GM12878 (cell line): ENCODE measurements at regions not wholly inside any gene's neighbourhood (a gene's known extent, or its start where the extent isn't known, plus 50 kb on each side); places are given as distances from the start of the nearest gene placed in this dataset.

ENCODE experiments used
- ATAC-seq: fragments of 200-7000 bp; cut with Tn5 transposase; 3 replicates; pipeline ENCODE4 v1.9.1; 2020; ENCODE audit warnings: mild to moderate bottlenecking, moderate library complexity
- BruUV-seq: library from RNA; stranded (reverse); fragments of 400-500 nt; replicated peaks from 2 replicates; lab custom pipeline; 2021; lab: Mats Ljungman, UMichigan
- CTCF ChIA-PET: fragments of 300-600 bp; sonication (Branson Sonifier 250); formaldehyde crosslinking; extraction: SDS; loops from one replicate; lab custom pipeline; 2021; ENCODE audit warnings: inconsistent platforms; lab: Yijun Ruan, JAX
- POLR2A ChIA-PET: fragments of 350-600 bp; formaldehyde crosslinking; extraction: SDS; loops from one replicate; lab custom pipeline; 2021; ENCODE audit warnings: inconsistent platforms; lab: Charles Lee
- RAD21 ChIA-PET: fragments of 300-600 bp; sonication (Branson Sonifier 250); formaldehyde crosslinking; loops from one replicate; lab custom pipeline; 2023; ENCODE audit warnings: antibody characterized with exemption; ENCODE audit not compliant: unreplicated experiment; lab: Charles Lee
- SMC1A ChIA-PET: fragments of 300-600 bp; sonication (Branson Sonifier 250); formaldehyde crosslinking; loops from one replicate; lab custom pipeline; 2023; ENCODE audit not compliant: unreplicated experiment, uncharacterized antibody; lab: Charles Lee
- DNase-seq: peaks from one replicate; pipeline ENCODE4 v3.0.0-alpha.2; 2011; ENCODE audit warnings: low read depth, low spot score
- FAIRE-seq: peaks from 3 replicates; lab custom pipeline; 2011; peaks lifted over from hg19 to GRCh38; lab: Jason Lieb, UNC
- H2AFZ ChIP-seq: 2 replicates; pipeline ENCODE4 v1.6.0; 2011; ENCODE audit warnings: low read depth, low read length, control low read depth; ENCODE audit not compliant: control insufficient read depth
- H3K27ac ChIP-seq: 2 replicates; pipeline ENCODE4 v1.5.1; 2011; ENCODE audit warnings: control low read depth; ENCODE audit not compliant: control insufficient read depth, insufficient read depth
- H3K27me3 ChIP-seq, 2 experiments: replicated peaks in 1 of 2; 2 replicates each; pipeline versions ENCODE4 v1.6.0 to v1.6.1; 2011; ENCODE audit warnings: low read length in 1 of 2; ENCODE audit not compliant: control insufficient read depth in 2 of 2, insufficient read depth in 2 of 2
- H3K36me3 ChIP-seq, 2 experiments: 2 replicates each; pipeline ENCODE4 v1.5.1; 2011; ENCODE audit warnings: low read length in 1 of 2; ENCODE audit not compliant: control insufficient read depth in 2 of 2, insufficient read depth in 2 of 2
- H3K4me1 ChIP-seq: 2 replicates; pipeline ENCODE4 v1.6.1; 2011; ENCODE audit warnings: mild to moderate bottlenecking, low read length, moderate library complexity, mixed read lengths; ENCODE audit not compliant: control insufficient read depth, insufficient read depth
- H3K4me2 ChIP-seq: 2 replicates; pipeline ENCODE4 v1.6.0; 2011; ENCODE audit warnings: control low read depth; ENCODE audit not compliant: control insufficient read depth, insufficient read depth
- H3K4me3 ChIP-seq: fragments of 200-600 bp; sonication (generic); 2 replicates; pipeline ENCODE4 v1.5.1; 2016
- H3K79me2 ChIP-seq: 2 replicates; pipeline ENCODE4 v1.6.0; 2011; ENCODE audit warnings: low read length; ENCODE audit not compliant: control insufficient read depth, insufficient read depth
- H3K9ac ChIP-seq: 2 replicates; pipeline ENCODE4 v1.8.0; 2011; ENCODE audit warnings: low read length, control low read depth, mixed read lengths; ENCODE audit not compliant: control insufficient read depth, insufficient read depth
- H3K9me3 ChIP-seq: replicated peaks from 3 replicates; pipeline ENCODE4 v1.5.1; 2011; ENCODE audit warnings: mild to moderate bottlenecking, low read length; ENCODE audit not compliant: control insufficient read depth, insufficient read depth
- H4K20me1 ChIP-seq: 2 replicates; pipeline ENCODE4 v1.6.0; 2011; ENCODE audit not compliant: control insufficient read depth, insufficient read depth
- BCL3 ChIP-seq: IDR thresholded peaks from 2 replicates; pipeline ENCODE4 v1.6.1; 2011; ENCODE audit warnings: borderline replicate concordance, low read depth, mild to moderate bottlenecking, moderate library complexity, low read length; ENCODE audit not compliant: insufficient read depth, poor library complexity, severe bottlenecking
- CEBPB ChIP-seq, 2 experiments: fragments of 150-350 bp in 1 of 2; IDR thresholded peaks; 2 replicates each; pipeline ENCODE4 v1.6.1; 2012 to 2014; ENCODE audit warnings: low read depth in 2 of 2, low read length in 2 of 2, borderline replicate concordance in 1 of 2, inconsistent platforms in 1 of 2
- CREM ChIP-seq: IDR thresholded peaks from 2 replicates; pipeline ENCODE4 v1.6.1; 2014; ENCODE audit warnings: antibody characterized with exemption, low read depth
- E2F4 ChIP-seq: IDR thresholded peaks from 2 replicates; pipeline ENCODE4 v1.6.1; 2012; ENCODE audit warnings: low read depth, low read length, improper control_type of control experiment
- PAX5 ChIP-seq: IDR thresholded peaks from 2 replicates; pipeline ENCODE4 v1.6.1; 2011; ENCODE audit warnings: low read depth, low read length, borderline replicate concordance
- SIX5 ChIP-seq: IDR thresholded peaks from 2 replicates; pipeline ENCODE4 v1.6.1; 2011; ENCODE audit warnings: mild to moderate bottlenecking, low read depth, low read length, moderate library complexity; ENCODE audit not compliant: severe bottlenecking
- SMAD1 ChIP-seq: fragments of 450-650 bp; IDR thresholded peaks from 2 replicates; pipeline ENCODE4 v1.6.1; 2018; ENCODE audit warnings: mild to moderate bottlenecking, low read depth; ENCODE audit not compliant: partially characterized antibody
- SUZ12 ChIP-seq: fragments of 200-600 bp; sonication (generic); IDR thresholded peaks from one replicate; pipeline ENCODE4 v1.6.1; 2018; ENCODE audit warnings: antibody characterized with exemption, mild to moderate bottlenecking; ENCODE audit not compliant: unreplicated experiment
- YY1 ChIP-seq: IDR thresholded peaks from 2 replicates; pipeline ENCODE4 v1.6.1; 2011; ENCODE audit warnings: low read depth, mild to moderate bottlenecking, low read length
- ZZZ3 ChIP-seq: IDR thresholded peaks from 2 replicates; pipeline ENCODE4 v1.6.1; 2011; ENCODE audit warnings: low read depth; ENCODE audit not compliant: control insufficient read depth, insufficient read length
- WGBS: methylation state at CpG from one replicate; pipeline ENCODE4 v1.1.6; 2016; ENCODE audit warnings: low lambda C conversion rate; ENCODE audit not compliant: insufficient replicate concordance, insufficient coverage; ENCODE audit errors: missing lambda C conversion rate; 5-methylcytosine and 5-hydroxymethylcytosine counted together
- in situ Hi-C: fragments of 300-500 bp; cut with MboI; formaldehyde crosslinking; loops from 9 replicates; pipeline ENCODE4 v1.14.3; 2018; ENCODE audit warnings: mixed read lengths
- intact Hi-C: fragments of 100-400 bp; cut with micrococcal nuclease; formaldehyde crosslinking; loops from one replicate; pipeline ENCODE4 v1.14.2; 2022; ENCODE audit not compliant: unreplicated experiment
- TF ChIP-seq, protein P1 (sequence below): IDR thresholded peaks from 2 replicates; pipeline ENCODE4 v1.6.1; 2011; ENCODE audit warnings: low read depth, low read length, improper control_type of control experiment, borderline replicate concordance
- TF ChIP-seq, protein P2 (sequence below): fragments of 450-650 bp; IDR thresholded peaks from 2 replicates; pipeline ENCODE4 v1.6.1; 2018; ENCODE audit warnings: borderline replicate concordance, mild to moderate bottlenecking; ENCODE audit not compliant: partially characterized antibody
- TF ChIP-seq, protein P3 (sequence below): fragments of 450-650 bp; IDR thresholded peaks from 2 replicates; pipeline ENCODE4 v1.6.1; 2014; ENCODE audit warnings: mild to moderate bottlenecking
- TF ChIP-seq, protein P4 (sequence below): fragments of 450-650 bp; IDR thresholded peaks from 2 replicates; pipeline ENCODE4 v1.6.1; 2017; ENCODE audit warnings: mild to moderate bottlenecking

GRCh38 chr15:51156957-51157356 is 62.3 kb upstream of the TNFAIP8L3 start:
- CTCF ChIA-PET = interaction anchor here (0.7 kb wide), 1 partner anchor 42 kb away, joined by 3 read pairs; no protein-coding TSS in a partner anchor
- no TSS peak for BruUV-seq
- H3K27me3 ChIP-seq = no peaks in the 10 kb centered on the region
- intact Hi-C loops (no loop called here), in situ Hi-C loops (no loop called here)
- H3K27ac ChIP-seq = no peak overlapping the region
- SMC1A ChIA-PET = interaction anchor here (1.0 kb wide), 1 partner anchor 110 kb away, joined by 3 read pairs; no protein-coding TSS in a partner anchor
- FAIRE-seq = no peak
- H3K4me2 ChIP-seq = no peak overlapping the region
- no peaks in the 10 kb centered on the region for H3K4me1 ChIP-seq
- no peaks in the 10 kb centered on the region for H4K20me1 ChIP-seq
- H3K79me2 ChIP-seq = no peaks in the 10 kb centered on the region
- H3K9ac ChIP-seq = no peak overlapping the region
- no peaks in the 10 kb centered on the region for H3K9me3 ChIP-seq
- POLR2A ChIA-PET = no interaction called here
- 0% methylated on average over 1 of the region's 1 CpG for WGBS
- DNase-seq = no peak
- RAD21 ChIA-PET = no interaction called here
- H2AFZ ChIP-seq = no peak overlapping the region
- H3K36me3 ChIP-seq = no peaks in the 10 kb centered on the region
- ATAC-seq = no peak
- H3K4me3 ChIP-seq = no peak overlapping the region
- TF ChIP-seq, protein P1, sequence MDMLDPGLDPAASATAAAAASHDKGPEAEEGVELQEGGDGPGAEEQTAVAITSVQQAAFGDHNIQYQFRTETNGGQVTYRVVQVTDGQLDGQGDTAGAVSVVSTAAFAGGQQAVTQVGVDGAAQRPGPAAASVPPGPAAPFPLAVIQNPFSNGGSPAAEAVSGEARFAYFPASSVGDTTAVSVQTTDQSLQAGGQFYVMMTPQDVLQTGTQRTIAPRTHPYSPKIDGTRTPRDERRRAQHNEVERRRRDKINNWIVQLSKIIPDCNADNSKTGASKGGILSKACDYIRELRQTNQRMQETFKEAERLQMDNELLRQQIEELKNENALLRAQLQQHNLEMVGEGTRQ = no peak
- no peak for TF ChIP-seq YY1
- TF ChIP-seq, protein P2, sequence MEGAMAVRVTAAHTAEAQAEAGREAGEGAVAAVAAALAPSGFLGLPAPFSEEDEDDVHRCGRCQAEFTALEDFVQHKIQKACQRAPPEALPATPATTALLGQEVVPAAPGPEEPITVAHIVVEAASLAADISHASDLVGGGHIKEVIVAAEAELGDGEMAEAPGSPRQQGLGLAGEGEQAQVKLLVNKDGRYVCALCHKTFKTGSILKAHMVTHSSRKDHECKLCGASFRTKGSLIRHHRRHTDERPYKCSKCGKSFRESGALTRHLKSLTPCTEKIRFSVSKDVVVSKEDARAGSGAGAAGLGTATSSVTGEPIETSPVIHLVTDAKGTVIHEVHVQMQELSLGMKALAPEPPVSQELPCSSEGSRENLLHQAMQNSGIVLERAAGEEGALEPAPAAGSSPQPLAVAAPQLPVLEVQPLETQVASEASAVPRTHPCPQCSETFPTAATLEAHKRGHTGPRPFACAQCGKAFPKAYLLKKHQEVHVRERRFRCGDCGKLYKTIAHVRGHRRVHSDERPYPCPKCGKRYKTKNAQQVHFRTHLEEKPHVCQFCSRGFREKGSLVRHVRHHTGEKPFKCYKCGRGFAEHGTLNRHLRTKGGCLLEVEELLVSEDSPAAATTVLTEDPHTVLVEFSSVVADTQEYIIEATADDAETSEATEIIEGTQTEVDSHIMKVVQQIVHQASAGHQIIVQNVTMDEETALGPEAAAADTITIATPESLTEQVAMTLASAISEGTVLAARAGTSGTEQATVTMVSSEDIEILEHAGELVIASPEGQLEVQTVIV = no peak
- TF ChIP-seq SUZ12 = no peak
- TF ChIP-seq BCL3 = no peak
- TF ChIP-seq, protein P3, sequence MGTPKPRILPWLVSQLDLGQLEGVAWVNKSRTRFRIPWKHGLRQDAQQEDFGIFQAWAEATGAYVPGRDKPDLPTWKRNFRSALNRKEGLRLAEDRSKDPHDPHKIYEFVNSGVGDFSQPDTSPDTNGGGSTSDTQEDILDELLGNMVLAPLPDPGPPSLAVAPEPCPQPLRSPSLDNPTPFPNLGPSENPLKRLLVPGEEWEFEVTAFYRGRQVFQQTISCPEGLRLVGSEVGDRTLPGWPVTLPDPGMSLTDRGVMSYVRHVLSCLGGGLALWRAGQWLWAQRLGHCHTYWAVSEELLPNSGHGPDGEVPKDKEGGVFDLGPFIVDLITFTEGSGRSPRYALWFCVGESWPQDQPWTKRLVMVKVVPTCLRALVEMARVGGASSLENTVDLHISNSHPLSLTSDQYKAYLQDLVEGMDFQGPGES = no peak
- TF ChIP-seq ZZZ3 = no peak
- TF ChIP-seq, protein P4, sequence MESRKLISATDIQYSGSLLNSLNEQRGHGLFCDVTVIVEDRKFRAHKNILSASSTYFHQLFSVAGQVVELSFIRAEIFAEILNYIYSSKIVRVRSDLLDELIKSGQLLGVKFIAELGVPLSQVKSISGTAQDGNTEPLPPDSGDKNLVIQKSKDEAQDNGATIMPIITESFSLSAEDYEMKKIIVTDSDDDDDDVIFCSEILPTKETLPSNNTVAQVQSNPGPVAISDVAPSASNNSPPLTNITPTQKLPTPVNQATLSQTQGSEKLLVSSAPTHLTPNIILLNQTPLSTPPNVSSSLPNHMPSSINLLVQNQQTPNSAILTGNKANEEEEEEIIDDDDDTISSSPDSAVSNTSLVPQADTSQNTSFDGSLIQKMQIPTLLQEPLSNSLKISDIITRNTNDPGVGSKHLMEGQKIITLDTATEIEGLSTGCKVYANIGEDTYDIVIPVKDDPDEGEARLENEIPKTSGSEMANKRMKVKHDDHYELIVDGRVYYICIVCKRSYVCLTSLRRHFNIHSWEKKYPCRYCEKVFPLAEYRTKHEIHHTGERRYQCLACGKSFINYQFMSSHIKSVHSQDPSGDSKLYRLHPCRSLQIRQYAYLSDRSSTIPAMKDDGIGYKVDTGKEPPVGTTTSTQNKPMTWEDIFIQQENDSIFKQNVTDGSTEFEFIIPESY = no peak
- no peak for TF ChIP-seq E2F4
- no peak for TF ChIP-seq SIX5
- TF ChIP-seq SMAD1 = no peak
- TF ChIP-seq CEBPB (IDR thresholded peaks at IDR 0.05; ENCODE audit: borderline replicate concordance in 1 of 2, low read depth in 2 of 2, low read length in 2 of 2) = no peak
- no peak for TF ChIP-seq PAX5
- no peak for TF ChIP-seq CREM
